Heart left ventricle (tissue), 13 donors: ENCODE measurements at regions not wholly inside any gene's neighbourhood (a gene's known extent, or its start where the extent isn't known, plus 50 kb on each side); places are given as distances from the start of the nearest gene placed in this dataset.

ENCODE experiments used
- POLR2A ChIP-seq, 2 donors: fragments of 450-650 bp; IDR thresholded peaks; one replicate each; pipeline ENCODE4 v1.6.1; 2017; ENCODE audit warnings: antibody characterized with exemption in 2 of 2, mild to moderate bottlenecking in 2 of 2, moderate library complexity in 2 of 2
- TF ChIP-seq, protein P1 (sequence below), 12 donors: fragments of 200-600 bp; sonication (generic) in 4 of 12; IDR thresholded peaks; one replicate each; pipeline versions ENCODE4 v1.5.0 to v1.8.0; 2018 to 2022; ENCODE audit warnings: antibody characterized with exemption in 12 of 12, mild to moderate bottlenecking in 5 of 12
- donor health status: ischemic (EF 13 %, LVEDD 7.1; RV severe dilation, severe dysfunction).
- donor health status: DM: no; HTN: yes; CAD: no.
- donor health status: DM: no; HTN: no; CAD: no.
- donor health status: ischemic (EF 25% LVEDD 6.9; RV normal size, moderate dysfunction).
- donor health status: ischemic (EF 25% LVEDD 5.7; RV mildly dilated, moderate dysfunction).
- donor health status: ischemic (EF 35%, LVEDD 5.7; RV mildly dilated, moderate dysfunction).
- donor health status: nonischemic (EF 11% LVEDD 7.7; RV severe dilation, severe dysfunction).
- donor health status: DM: yes; HTN: yes; CAD: no.
- donor health status: PGD.
- donor health status: ischemic (EF 29% LVEDD 5.4; RV normal size, mild dysfunction).
- donor health status: nonischemic (EF 23%, LVEDD 6.1; RV moderate dilation, normal function).

DNA sequence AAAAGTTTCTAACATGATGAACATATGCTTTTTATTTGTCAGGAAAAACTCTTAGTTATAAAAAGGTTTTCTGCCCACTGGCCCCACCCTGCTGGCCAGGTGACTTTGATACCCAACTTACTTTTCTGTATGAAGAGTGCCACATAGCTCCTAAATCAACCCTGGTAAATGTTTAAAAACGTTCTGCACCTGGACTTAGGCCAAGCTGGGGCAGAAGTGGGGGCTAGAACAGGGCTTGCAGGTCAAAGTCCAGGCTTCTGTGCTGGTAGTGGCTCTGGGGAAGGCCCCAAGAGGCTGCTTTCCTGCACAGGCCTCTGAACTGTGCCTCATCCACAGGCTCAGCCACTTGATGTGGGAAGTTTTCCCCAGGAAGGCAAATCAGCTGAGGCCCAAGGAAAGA lies 171.7 kb downstream of the ANKRD30B start:
- TF ChIP-seq, protein P1, sequence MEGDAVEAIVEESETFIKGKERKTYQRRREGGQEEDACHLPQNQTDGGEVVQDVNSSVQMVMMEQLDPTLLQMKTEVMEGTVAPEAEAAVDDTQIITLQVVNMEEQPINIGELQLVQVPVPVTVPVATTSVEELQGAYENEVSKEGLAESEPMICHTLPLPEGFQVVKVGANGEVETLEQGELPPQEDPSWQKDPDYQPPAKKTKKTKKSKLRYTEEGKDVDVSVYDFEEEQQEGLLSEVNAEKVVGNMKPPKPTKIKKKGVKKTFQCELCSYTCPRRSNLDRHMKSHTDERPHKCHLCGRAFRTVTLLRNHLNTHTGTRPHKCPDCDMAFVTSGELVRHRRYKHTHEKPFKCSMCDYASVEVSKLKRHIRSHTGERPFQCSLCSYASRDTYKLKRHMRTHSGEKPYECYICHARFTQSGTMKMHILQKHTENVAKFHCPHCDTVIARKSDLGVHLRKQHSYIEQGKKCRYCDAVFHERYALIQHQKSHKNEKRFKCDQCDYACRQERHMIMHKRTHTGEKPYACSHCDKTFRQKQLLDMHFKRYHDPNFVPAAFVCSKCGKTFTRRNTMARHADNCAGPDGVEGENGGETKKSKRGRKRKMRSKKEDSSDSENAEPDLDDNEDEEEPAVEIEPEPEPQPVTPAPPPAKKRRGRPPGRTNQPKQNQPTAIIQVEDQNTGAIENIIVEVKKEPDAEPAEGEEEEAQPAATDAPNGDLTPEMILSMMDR (IDR thresholded peaks at IDR 0.05): no peak
- TF ChIP-seq POLR2A (IDR thresholded peaks at IDR 0.05): no peak
